ENCODE measurements at regions not wholly inside any gene's neighbourhood (a gene's known extent, or its start where the extent isn't known, plus 50 kb on each side); places are given as distances from the start of the nearest gene placed in this dataset.

GRCh38 chr13:91216928-91217700 lies 130.4 kb upstream of the MIR17HG start:
- TF ChIP-seq, protein P1, sequence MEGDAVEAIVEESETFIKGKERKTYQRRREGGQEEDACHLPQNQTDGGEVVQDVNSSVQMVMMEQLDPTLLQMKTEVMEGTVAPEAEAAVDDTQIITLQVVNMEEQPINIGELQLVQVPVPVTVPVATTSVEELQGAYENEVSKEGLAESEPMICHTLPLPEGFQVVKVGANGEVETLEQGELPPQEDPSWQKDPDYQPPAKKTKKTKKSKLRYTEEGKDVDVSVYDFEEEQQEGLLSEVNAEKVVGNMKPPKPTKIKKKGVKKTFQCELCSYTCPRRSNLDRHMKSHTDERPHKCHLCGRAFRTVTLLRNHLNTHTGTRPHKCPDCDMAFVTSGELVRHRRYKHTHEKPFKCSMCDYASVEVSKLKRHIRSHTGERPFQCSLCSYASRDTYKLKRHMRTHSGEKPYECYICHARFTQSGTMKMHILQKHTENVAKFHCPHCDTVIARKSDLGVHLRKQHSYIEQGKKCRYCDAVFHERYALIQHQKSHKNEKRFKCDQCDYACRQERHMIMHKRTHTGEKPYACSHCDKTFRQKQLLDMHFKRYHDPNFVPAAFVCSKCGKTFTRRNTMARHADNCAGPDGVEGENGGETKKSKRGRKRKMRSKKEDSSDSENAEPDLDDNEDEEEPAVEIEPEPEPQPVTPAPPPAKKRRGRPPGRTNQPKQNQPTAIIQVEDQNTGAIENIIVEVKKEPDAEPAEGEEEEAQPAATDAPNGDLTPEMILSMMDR (conservative IDR thresholded peaks at IDR 0.05; ENCODE audit: low read depth, low read length) = no peak
- no peak for TF ChIP-seq EZH2 (IDR thresholded peaks at IDR 0.05; ENCODE audit: low read length, unreplicated experiment)
